Nephron (organoid): ENCODE measurements at regions not wholly inside any gene's neighbourhood (a gene's known extent, or its start where the extent isn't known, plus 50 kb on each side); places are given as distances from the start of the nearest gene placed in this dataset.
"Not testable (repeated sequence)": the region's sequence is repeated elsewhere in the genome, so short reads cannot be mapped to it uniquely, and the experiment has no call there.

Source experiments
- H3K27ac Mint-ChIP-seq, 3 experiments: 2 replicates each; pipeline ENCODE4 v1.8.0; 2020; ENCODE audit warnings: mixed read lengths in 3 of 3, mild to moderate bottlenecking in 2 of 3, moderate library complexity in 1 of 3
- H3K27me3 Mint-ChIP-seq: 2 replicates; pipeline ENCODE4 v1.8.0; 2021; ENCODE audit warnings: low read depth, mild to moderate bottlenecking, moderate library complexity, mixed read lengths
- H3K36me3 Mint-ChIP-seq: 2 replicates; pipeline ENCODE4 v1.8.0; 2020; ENCODE audit warnings: low read depth, mixed read lengths
- H3K4me1 Mint-ChIP-seq: 2 replicates; pipeline ENCODE4 v1.8.0; 2020; ENCODE audit warnings: mixed read lengths
- H3K4me3 Mint-ChIP-seq, 3 experiments: 2 replicates each; pipeline ENCODE4 v1.8.0; 2020; ENCODE audit warnings: mild to moderate bottlenecking in 3 of 3, mixed read lengths in 3 of 3, moderate library complexity in 2 of 3
- H3K9me3 Mint-ChIP-seq: 2 replicates; pipeline ENCODE4 v1.8.0; 2020; ENCODE audit warnings: mixed read lengths
- TF ChIP-seq, protein P1 (sequence below), 3 experiments: fragments of 200-600 bp; sonication (generic); IDR thresholded peaks; one replicate each; pipeline ENCODE4 v1.5.0; 2021; ENCODE audit warnings: antibody characterized with exemption in 3 of 3; ENCODE audit not compliant: unreplicated experiment in 3 of 3

DNA sequence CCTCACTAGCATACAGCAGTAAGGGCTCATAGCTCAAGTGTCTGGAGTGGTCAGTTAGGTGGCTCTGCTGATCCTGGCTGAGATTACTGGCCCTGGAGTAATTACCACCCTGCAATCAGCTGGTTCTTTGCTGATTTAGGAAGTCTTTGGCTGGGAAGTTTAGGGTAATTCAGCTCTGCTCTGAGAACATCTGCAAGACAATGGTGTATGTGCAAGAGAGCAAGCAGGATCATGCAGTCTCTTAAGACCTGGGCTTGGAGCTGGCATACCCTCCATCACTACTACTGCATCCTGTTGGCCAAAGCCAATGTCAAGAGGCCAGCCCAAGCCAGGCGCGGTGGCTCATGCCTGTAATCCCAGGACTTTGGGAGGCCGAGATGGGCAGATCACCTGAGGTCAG lies 159.0 kb downstream of the NDUFA12 start:
- H3K4me3 Mint-ChIP-seq: no peak overlapping the region
- H3K36me3 Mint-ChIP-seq: no peaks in the 10 kb centered on the region
- H3K4me1 Mint-ChIP-seq: no peaks in the 10 kb centered on the region
- no peaks in the 10 kb centered on the region for H3K9me3 Mint-ChIP-seq
- H3K27me3 Mint-ChIP-seq: peaks cover 5% of the 10 kb centered on the region
- no peak overlapping the region for H3K27ac Mint-ChIP-seq
- TF ChIP-seq, protein P1, sequence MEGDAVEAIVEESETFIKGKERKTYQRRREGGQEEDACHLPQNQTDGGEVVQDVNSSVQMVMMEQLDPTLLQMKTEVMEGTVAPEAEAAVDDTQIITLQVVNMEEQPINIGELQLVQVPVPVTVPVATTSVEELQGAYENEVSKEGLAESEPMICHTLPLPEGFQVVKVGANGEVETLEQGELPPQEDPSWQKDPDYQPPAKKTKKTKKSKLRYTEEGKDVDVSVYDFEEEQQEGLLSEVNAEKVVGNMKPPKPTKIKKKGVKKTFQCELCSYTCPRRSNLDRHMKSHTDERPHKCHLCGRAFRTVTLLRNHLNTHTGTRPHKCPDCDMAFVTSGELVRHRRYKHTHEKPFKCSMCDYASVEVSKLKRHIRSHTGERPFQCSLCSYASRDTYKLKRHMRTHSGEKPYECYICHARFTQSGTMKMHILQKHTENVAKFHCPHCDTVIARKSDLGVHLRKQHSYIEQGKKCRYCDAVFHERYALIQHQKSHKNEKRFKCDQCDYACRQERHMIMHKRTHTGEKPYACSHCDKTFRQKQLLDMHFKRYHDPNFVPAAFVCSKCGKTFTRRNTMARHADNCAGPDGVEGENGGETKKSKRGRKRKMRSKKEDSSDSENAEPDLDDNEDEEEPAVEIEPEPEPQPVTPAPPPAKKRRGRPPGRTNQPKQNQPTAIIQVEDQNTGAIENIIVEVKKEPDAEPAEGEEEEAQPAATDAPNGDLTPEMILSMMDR (IDR thresholded peaks at IDR 0.05; ENCODE audit: unreplicated experiment in 3 of 3): no peak

DNA sequence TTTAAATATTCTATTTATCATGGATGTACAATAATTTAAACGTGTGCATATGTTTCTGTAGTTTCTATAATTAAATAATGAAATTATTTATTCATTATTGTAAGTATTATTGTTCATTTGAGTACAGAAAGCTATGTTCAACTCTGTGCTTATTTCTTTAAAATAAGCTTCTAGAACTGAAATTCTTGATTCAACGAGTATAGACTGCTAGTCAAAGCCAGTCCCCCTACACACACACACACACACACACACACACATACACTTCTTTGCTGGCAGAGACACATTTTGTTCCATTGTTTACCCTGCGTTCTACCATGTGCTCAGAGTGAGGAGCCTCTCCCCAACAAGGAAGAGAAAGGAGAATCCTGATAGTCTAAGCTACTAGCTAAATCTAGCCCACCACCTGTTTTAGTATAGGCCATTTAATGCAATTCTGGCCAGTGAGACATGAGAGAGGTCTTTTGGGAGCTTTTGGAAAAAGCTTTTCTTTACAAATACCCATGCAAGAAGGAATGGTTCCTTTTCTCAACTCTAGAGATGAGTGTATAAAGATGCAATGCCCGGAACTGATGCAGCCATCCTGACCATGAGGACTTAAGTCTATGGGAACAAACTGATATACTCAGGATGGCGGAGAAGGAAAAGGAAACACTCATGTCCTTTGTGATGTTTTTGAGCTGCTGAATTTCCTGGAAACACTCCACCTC lies 161.4 kb downstream of the NDUFA12 start:
- no peak overlapping the region for H3K27ac Mint-ChIP-seq
- H3K36me3 Mint-ChIP-seq: peaks cover 4% of the 10 kb centered on the region
- TF ChIP-seq, protein P1 (IDR thresholded peaks at IDR 0.05; ENCODE audit: unreplicated experiment in 3 of 3): no peak
- H3K4me1 Mint-ChIP-seq: no peaks in the 10 kb centered on the region
- no peak overlapping the region for H3K4me3 Mint-ChIP-seq
- H3K27me3 Mint-ChIP-seq: peaks cover 5% of the 10 kb centered on the region
- H3K9me3 Mint-ChIP-seq: peaks cover 10% of the 10 kb centered on the region

DNA sequence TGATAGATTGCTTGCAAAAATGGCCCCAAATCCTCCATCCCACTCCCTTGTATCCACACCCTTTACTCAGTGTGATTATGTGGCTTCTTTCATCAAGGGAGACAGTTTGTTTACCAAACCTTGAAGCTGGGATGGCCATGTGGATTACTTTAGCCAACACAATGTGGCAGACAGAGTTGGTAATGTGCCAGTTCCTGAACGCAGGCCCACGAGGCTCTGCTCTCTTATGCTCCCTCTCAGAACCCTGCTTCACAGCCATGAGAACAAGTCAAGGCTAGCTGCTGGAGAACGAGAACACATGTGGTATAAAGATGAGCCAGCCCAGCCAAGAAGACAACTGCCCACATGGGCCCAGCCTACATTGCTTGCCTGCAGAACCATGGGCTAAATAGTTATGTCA lies 162.3 kb downstream of the NDUFA12 start:
- H3K27ac Mint-ChIP-seq: no peak overlapping the region
- H3K4me1 Mint-ChIP-seq: no peaks in the 10 kb centered on the region
- peaks cover 9% of the 10 kb centered on the region for H3K36me3 Mint-ChIP-seq
- H3K27me3 Mint-ChIP-seq: peaks cover 10% of the 10 kb centered on the region
- TF ChIP-seq, protein P1 (IDR thresholded peaks at IDR 0.05; ENCODE audit: unreplicated experiment in 3 of 3): no peak
- peaks cover 16% of the 10 kb centered on the region for H3K9me3 Mint-ChIP-seq
- no peak overlapping the region for H3K4me3 Mint-ChIP-seq

DNA sequence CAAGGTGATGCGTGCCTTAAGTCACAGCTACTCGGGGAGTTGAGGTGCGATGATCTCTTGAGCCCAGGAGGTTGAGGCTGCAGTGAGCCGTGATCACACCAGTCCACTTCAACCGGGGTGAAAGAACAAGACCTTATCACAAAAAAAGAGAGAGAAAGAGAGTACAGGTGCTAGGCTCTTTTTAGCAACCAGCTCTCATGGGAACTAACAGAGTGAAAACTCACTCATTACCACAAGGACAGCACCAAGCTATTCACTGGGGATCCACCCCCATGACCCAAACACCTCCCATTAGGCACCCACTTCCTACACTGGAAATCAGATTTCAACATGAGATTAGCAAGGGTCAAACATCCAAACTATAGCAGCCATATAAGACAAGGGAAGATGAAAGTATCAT lies 164.2 kb downstream of the NDUFA12 start:
- Mint-ChIP-seq H3K9me3 (peaks cover 19% of the 10 kb centered on the region), H3K27me3 (peaks cover 10% of the 10 kb centered on the region), H3K27ac (no peak overlapping the region), H3K4me3 (no peak overlapping the region), H3K4me1 (no peaks in the 10 kb centered on the region), H3K36me3 (peaks cover 14% of the 10 kb centered on the region)
- TF ChIP-seq, protein P1 (IDR thresholded peaks at IDR 0.05; ENCODE audit: unreplicated experiment in 3 of 3): no peak

DNA sequence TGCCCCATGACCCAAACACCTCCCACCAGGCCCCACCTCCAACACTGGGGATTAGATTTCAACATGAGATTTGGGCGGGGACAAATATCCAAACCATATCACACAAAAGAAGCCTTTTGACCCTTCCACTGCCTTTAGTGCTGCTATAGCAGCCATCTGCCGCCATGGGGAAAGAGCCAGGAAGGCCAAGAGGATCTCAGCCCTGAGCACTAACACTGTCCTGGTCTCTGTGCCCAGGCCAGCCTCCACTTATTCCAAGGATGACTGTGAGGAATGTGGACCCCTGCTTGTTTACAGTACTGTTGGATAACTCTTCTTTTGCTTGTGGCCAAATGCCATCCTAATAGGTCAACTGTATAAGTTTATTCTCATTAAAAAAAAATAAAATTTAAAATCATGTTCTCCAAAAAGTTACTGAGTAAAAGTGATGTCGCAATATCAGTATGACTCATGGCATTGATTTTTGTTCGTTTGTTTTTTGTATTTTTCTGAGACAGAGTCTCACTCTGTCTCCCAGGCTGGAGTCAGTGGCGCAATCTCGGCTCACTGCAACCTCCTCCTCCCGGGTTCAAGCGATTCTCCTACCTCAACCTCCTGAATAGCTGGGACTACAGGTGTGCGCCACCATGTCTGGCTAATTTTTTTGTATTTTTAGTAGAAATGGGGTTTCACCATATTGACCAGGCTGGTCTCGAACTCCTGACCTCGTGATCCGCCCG lies 166.4 kb downstream of the NDUFA12 start:
- H3K4me1 Mint-ChIP-seq: peaks cover 16% of the 10 kb centered on the region
- H3K36me3 Mint-ChIP-seq: peaks cover 15% of the 10 kb centered on the region
- not testable (repeated sequence) for H3K27ac Mint-ChIP-seq, H3K27me3 Mint-ChIP-seq, H3K4me3 Mint-ChIP-seq
- H3K9me3 Mint-ChIP-seq: peaks cover 24% of the 10 kb centered on the region

DNA sequence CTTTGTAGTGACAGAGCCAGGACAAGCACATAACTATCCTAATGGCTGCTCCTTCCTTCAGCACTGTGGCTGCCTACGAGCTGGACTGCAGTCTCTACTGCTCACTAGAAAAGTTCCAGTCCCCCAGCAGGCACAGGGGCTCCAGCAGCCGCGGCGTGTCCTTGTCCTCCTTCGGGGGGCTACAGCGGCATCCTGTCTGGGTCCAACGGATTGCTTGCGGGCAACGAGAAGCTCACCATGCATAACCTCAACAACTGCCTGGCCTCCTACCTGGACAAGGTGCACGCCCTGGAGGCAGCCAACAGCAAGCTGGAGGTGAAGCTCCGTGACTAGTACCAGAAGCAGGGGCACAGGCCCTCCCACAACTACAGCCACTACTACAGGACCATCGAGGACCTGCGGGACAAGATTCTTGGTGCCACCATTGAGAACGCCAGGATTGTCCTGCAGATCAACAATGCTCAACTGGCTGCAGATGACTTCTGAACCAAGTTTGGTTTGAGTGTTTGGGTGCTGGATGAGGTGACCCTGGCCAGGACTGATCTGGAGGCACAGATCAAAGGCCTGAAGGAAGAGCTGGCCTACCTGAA lies 169.4 kb downstream of the NDUFA12 start:
- Mint-ChIP-seq H3K4me3 (no peak overlapping the region), H3K4me1 (peaks cover 26% of the 10 kb centered on the region), H3K9me3 (peaks cover 25% of the 10 kb centered on the region), H3K27me3 (peaks cover 6% of the 10 kb centered on the region), H3K36me3 (peaks cover 15% of the 10 kb centered on the region), H3K27ac (peak overlapping the region in 2 of 3 experiments; percentile 62 to 81)
- TF ChIP-seq, protein P1 (IDR thresholded peaks at IDR 0.05; ENCODE audit: unreplicated experiment in 3 of 3): no peak
